K562 (cell line): ENCODE measurements at regions not wholly inside any gene's neighbourhood (a gene's known extent, or its start where the extent isn't known, plus 50 kb on each side); places are given as distances from the start of the nearest gene placed in this dataset.

ENCODE experiments used
- ATAC-seq: fragments of 200-7000 bp; cut with Tn5 transposase; 3 replicates; pipeline ENCODE4 v1.9.1; 2020; ENCODE audit warnings: moderate library complexity
- BruUV-seq: library from RNA; stranded (reverse); fragments of 400-500 nt; replicated peaks from 2 replicates; lab custom pipeline; 2021; lab: Mats Ljungman, UMichigan
- CTCF ChIA-PET: fragments of 300-600 bp; formaldehyde crosslinking; extraction: SDS; loops from one replicate; lab custom pipeline; 2021; ENCODE audit warnings: low intra/inter-chr PET ratio; lab: Yijun Ruan, JAX
- POLR2A ChIA-PET: fragments of 300-600, 350-650 bp; sonication (Branson Sonifier 250); formaldehyde crosslinking; extraction: SDS; loops from one replicate; lab custom pipeline; 2021; ENCODE audit warnings: antibody characterized with exemption, inconsistent platforms; lab: Yijun Ruan, JAX
- DNase-seq, 4 experiments: peaks; one replicate each; pipeline versions ENCODE4 v3.0.0 to v3.0.0-alpha.2; 2011 to 2018; ENCODE audit warnings: low spot score in 3 of 4, mixed read lengths in 3 of 4; ENCODE audit errors: extremely low read depth in 1 of 4
- FAIRE-seq: peaks from 2 replicates; lab custom pipeline; 2011; peaks lifted over from hg19 to GRCh38; lab: Jason Lieb, UNC
- H2AFZ ChIP-seq: 2 replicates; pipeline ENCODE4 v1.6.0; 2011; ENCODE audit warnings: low read depth, low read length, control low read depth, inconsistent platforms
- H3K27ac ChIP-seq: fragments of 200-600 bp; 3 replicates; pipeline ENCODE4 v1.8.0; 2011; ENCODE audit warnings: low read depth, mild to moderate bottlenecking, control low read depth, inconsistent platforms, low read length, moderate library complexity, mixed read lengths; ENCODE audit errors: extremely low read depth
- H3K27me3 ChIP-seq, 2 experiments: fragments of 300-600 bp in 1 of 2; 2 replicates in 1 of 2; 3 replicates in 1 of 2; pipeline versions ENCODE4 v1.6.0 to v1.8.0; 2011; ENCODE audit warnings: inconsistent platforms in 2 of 2, low read length in 2 of 2, mild to moderate bottlenecking in 1 of 2, mixed read lengths in 1 of 2, moderate library complexity in 1 of 2; ENCODE audit not compliant: control insufficient read depth in 2 of 2, insufficient read depth in 2 of 2
- H3K36me3 ChIP-seq: fragments of 300-600 bp; 3 replicates; pipeline ENCODE4 v1.8.0; 2011; ENCODE audit warnings: mild to moderate bottlenecking, low read length, inconsistent platforms; ENCODE audit not compliant: control insufficient read depth, insufficient read depth
- H3K4me1 ChIP-seq, 2 experiments: fragments of 200-600 bp in 1 of 2; replicated peaks in 1 of 2; 2 replicates in 1 of 2; 3 replicates in 1 of 2; pipeline versions ENCODE4 v1.5.1 to v1.8.0; 2011; ENCODE audit warnings: inconsistent platforms in 2 of 2, low read length in 2 of 2, mild to moderate bottlenecking in 1 of 2, mixed read lengths in 1 of 2, moderate library complexity in 1 of 2; ENCODE audit not compliant: control insufficient read depth in 2 of 2, insufficient read depth in 2 of 2
- H3K4me2 ChIP-seq: 2 replicates; pipeline ENCODE4 v1.6.1; 2011; ENCODE audit warnings: low read length, control low read depth, inconsistent platforms, mixed read lengths; ENCODE audit not compliant: insufficient read depth
- H3K4me3 ChIP-seq: fragments of 200-600 bp; sonication (generic), shearing (Covaris generic); 2 replicates; pipeline ENCODE4 v1.5.1; 2016; ENCODE audit warnings: control low read depth, inconsistent platforms
- H3K79me2 ChIP-seq: fragments of 200-600 bp; 3 replicates; pipeline ENCODE4 v1.8.0; 2011; ENCODE audit warnings: low read length, inconsistent platforms; ENCODE audit not compliant: control insufficient read depth, insufficient read depth
- H3K9ac ChIP-seq, 2 experiments: 2 replicates each; pipeline versions ENCODE4 v1.6.0 to v1.6.1; 2011; ENCODE audit warnings: low read depth in 2 of 2, low read length in 2 of 2, control low read depth in 1 of 2, inconsistent platforms in 1 of 2, mild to moderate bottlenecking in 1 of 2, mixed read lengths in 1 of 2; ENCODE audit not compliant: insufficient read depth in 1 of 2
- H3K9me1 ChIP-seq: one replicate; pipeline ENCODE4 v1.6.0; 2011; ENCODE audit warnings: inconsistent platforms, mild to moderate bottlenecking, low read length, moderate library complexity; ENCODE audit not compliant: control insufficient read depth, insufficient read depth
- H3K9me3 ChIP-seq: replicated peaks from 2 replicates; pipeline ENCODE4 v1.5.1; 2011; ENCODE audit warnings: low read depth, low read length, inconsistent platforms; ENCODE audit not compliant: control insufficient read depth, insufficient read depth
- H4K20me1 ChIP-seq: replicated peaks from 2 replicates; pipeline ENCODE4 v1.6.1; 2011; ENCODE audit warnings: low read length, inconsistent platforms, mixed read lengths; ENCODE audit not compliant: control insufficient read depth, insufficient read depth
- BRF1 ChIP-seq: IDR thresholded peaks from 3 replicates; pipeline ENCODE4 v1.6.1; 2011; ENCODE audit warnings: borderline replicate concordance, mild to moderate bottlenecking; ENCODE audit not compliant: insufficient read length; ENCODE audit errors: extremely low read depth
- FOXK2 ChIP-seq, 2 experiments: fragments of 450-650 bp; IDR thresholded peaks in 1 of 2; conservative IDR thresholded peaks in 1 of 2; 2 replicates each; pipeline ENCODE4 v1.6.1; 2016; ENCODE audit warnings: low read depth in 2 of 2, mild to moderate bottlenecking in 1 of 2
- IRF2 ChIP-seq: sonication (generic); formaldehyde crosslinking; IDR thresholded peaks from 2 replicates; pipeline ENCODE4 v1.8.1; 2022; ENCODE audit warnings: mild to moderate bottlenecking, missing genetic modification reagents
- LARP7 ChIP-seq: fragments of 450-650 bp; IDR thresholded peaks from 2 replicates; pipeline ENCODE4 v1.6.1; 2016
- NELFE ChIP-seq: IDR thresholded peaks from 2 replicates; pipeline ENCODE4 v1.6.1; 2011; ENCODE audit warnings: mild to moderate bottlenecking; ENCODE audit not compliant: insufficient read depth, insufficient read length
- NUFIP1 ChIP-seq: fragments of 450-650 bp; IDR thresholded peaks from 2 replicates; pipeline ENCODE4 v1.6.1; 2018; ENCODE audit not compliant: partially characterized antibody
- PML ChIP-seq: IDR thresholded peaks from 2 replicates; pipeline ENCODE4 v1.6.1; 2012; ENCODE audit warnings: low read length, inconsistent platforms
- RBM17 ChIP-seq: fragments of 200-400 bp; formaldehyde crosslinking; IDR thresholded peaks from 2 replicates; pipeline ENCODE4 v1.6.1; 2017; ENCODE audit warnings: low read depth, mild to moderate bottlenecking, low read length, borderline replicate concordance
- SIX5 ChIP-seq, 2 experiments: IDR thresholded peaks; 2 replicates each; pipeline ENCODE4 v1.6.1; 2011; ENCODE audit warnings: low read length in 2 of 2, borderline replicate concordance in 1 of 2, low read depth in 1 of 2, mild to moderate bottlenecking in 1 of 2, moderate library complexity in 1 of 2; ENCODE audit not compliant: insufficient read depth in 1 of 2
- ZNF121 ChIP-seq: sonication (generic); formaldehyde crosslinking; conservative IDR thresholded peaks from 2 replicates; pipeline ENCODE4 v1.8.0; 2022; ENCODE audit warnings: missing genetic modification reagents
- ZNF717 ChIP-seq: fragments of 250-450 bp; sonication (Bioruptor Pico); IDR thresholded peaks from 2 replicates; pipeline ENCODE4 v1.5.0; 2021
- whole genome bisulfite sequencing: fragments of 100-300 bp; shearing (Covaris generic); methylation state at CpG from one replicate; pipeline ENCODE4 v1.1.6; 2016; ENCODE audit warnings: low coverage, mixed read lengths; ENCODE audit not compliant: insufficient coverage; ENCODE audit errors: missing lambda C conversion rate; 5-methylcytosine and 5-hydroxymethylcytosine counted together
- in situ Hi-C: fragments of 300-500 bp; cut with MboI; formaldehyde crosslinking; loops from 4 replicates; pipeline ENCODE4 v1.15.0; 2018; ENCODE audit warnings: inconsistent platforms, mixed read lengths
- intact Hi-C: fragments of 100-400 bp; cut with micrococcal nuclease; formaldehyde crosslinking; loops from 2 replicates; pipeline ENCODE4 v1.14.2; 2022
- TF ChIP-seq, protein P1 (sequence below), 2 experiments: fragments of 450-650 bp; IDR thresholded peaks; 2 replicates each; pipeline ENCODE4 v1.6.1; 2016
- TF ChIP-seq, protein P2 (sequence below): sonication (generic); formaldehyde crosslinking; IDR thresholded peaks from 2 replicates; pipeline ENCODE4 v1.8.1; 2023; ENCODE audit warnings: mild to moderate bottlenecking, missing genetic modification reagents
- TF ChIP-seq, protein P3 (sequence below): fragments of 250-450 bp; sonication (Bioruptor Pico); IDR thresholded peaks from 2 replicates; pipeline ENCODE4 v1.8.0; 2021; ENCODE audit warnings: mild to moderate bottlenecking, moderate library complexity
- TF ChIP-seq, protein P4 (sequence below): fragments of 250-450 bp; sonication (Bioruptor Pico); IDR thresholded peaks from 2 replicates; pipeline ENCODE4 v1.5.0; 2021

DNA sequence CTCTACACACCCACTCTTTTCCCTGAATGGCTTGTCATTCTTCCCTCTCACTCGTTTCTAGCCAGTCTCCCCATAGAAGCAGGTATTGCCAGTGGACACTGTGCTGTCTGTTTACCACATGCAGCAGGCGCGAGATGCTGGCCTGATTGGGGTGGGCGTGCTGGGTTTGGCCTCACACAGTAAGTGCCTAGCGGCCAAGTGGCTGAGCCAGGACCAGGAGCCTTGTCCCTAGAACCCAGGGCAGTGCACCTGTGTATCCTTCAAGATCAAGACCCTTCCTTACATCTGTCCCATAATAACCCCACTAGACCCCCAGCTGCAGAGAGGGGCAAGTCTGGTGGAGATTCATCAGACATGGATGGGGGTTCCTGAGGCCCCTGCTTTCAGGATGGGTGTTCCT lies 112.8 kb upstream of the IRX4 start (continued):
- TF ChIP-seq, protein P1, sequence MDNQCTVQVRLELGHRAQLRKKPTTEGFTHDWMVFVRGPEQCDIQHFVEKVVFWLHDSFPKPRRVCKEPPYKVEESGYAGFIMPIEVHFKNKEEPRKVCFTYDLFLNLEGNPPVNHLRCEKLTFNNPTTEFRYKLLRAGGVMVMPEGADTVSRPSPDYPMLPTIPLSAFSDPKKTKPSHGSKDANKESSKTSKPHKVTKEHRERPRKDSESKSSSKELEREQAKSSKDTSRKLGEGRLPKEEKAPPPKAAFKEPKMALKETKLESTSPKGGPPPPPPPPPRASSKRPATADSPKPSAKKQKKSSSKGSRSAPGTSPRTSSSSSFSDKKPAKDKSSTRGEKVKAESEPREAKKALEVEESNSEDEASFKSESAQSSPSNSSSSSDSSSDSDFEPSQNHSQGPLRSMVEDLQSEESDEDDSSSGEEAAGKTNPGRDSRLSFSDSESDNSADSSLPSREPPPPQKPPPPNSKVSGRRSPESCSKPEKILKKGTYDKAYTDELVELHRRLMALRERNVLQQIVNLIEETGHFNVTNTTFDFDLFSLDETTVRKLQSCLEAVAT (IDR thresholded peaks at IDR 0.05) = no peak

DNA sequence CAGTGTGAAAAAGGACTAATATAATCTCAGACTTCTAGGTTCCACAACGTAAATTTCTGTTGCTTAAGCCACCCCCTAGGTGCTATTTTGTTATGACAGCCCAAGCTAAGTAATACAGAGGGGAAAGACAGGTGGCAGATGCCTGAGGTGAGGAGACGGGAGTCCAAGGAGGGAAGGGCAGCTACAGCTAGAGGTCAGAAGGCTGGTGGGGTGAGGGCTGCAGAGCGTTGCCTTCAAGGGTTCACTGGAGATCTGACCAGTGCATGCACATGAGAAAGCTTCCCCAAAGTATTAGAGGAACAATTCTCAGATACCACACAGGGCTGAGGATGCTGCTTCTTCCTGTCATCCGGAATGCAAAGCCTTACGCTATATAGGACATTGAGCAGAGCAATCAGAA lies 104.7 kb upstream of the IRX4 start:
- Histone ChIP-seq H4K20me1 (no peaks in the 10 kb centered on the region), H3K79me2 (no peaks in the 10 kb centered on the region), H3K4me1 (no peaks in the 10 kb centered on the region), H3K4me2 (no peak overlapping the region), H3K9ac (no peak overlapping the region), H3K9me3 (no peaks in the 10 kb centered on the region), H3K27me3 (peaks cover 5 to 15% of the 10 kb centered on the region in 2 experiments), H3K4me3 (no peak overlapping the region), H3K27ac (no peak overlapping the region), H3K36me3 (no peaks in the 10 kb centered on the region), H2AFZ (no peak overlapping the region), H3K9me1 (no peaks in the 10 kb centered on the region)
- FAIRE-seq (no peak), ATAC-seq (no peak), DNase-seq (no peak)
- POLR2A ChIA-PET = interaction anchor here (0.6 kb wide), 1 partner anchor 46 kb away, joined by 4 read pairs; no protein-coding TSS in a partner anchor
- TF ChIP-seq NUFIP1 (no peak), FOXK2 (conservative IDR thresholded peaks at IDR 0.05 in 1 of 2, IDR thresholded peaks at IDR 0.05 in 1 of 2; ENCODE audit: low read depth in 2 of 2) (no peak), PML (no peak), RBM17 (no peak), NELFE (no peak), SIX5 (IDR thresholded peaks at IDR 0.05; ENCODE audit: borderline replicate concordance in 1 of 2, insufficient read depth in 1 of 2, low read depth in 1 of 2, low read length in 2 of 2) (no peak), BRF1 (no peak), ZNF121 (no peak), ZNF717 (CRISPR knock-in tag) (no peak), LARP7 (no peak), IRF2 (CRISPR knock-in tag) (no peak)
- TF ChIP-seq, protein P2, sequence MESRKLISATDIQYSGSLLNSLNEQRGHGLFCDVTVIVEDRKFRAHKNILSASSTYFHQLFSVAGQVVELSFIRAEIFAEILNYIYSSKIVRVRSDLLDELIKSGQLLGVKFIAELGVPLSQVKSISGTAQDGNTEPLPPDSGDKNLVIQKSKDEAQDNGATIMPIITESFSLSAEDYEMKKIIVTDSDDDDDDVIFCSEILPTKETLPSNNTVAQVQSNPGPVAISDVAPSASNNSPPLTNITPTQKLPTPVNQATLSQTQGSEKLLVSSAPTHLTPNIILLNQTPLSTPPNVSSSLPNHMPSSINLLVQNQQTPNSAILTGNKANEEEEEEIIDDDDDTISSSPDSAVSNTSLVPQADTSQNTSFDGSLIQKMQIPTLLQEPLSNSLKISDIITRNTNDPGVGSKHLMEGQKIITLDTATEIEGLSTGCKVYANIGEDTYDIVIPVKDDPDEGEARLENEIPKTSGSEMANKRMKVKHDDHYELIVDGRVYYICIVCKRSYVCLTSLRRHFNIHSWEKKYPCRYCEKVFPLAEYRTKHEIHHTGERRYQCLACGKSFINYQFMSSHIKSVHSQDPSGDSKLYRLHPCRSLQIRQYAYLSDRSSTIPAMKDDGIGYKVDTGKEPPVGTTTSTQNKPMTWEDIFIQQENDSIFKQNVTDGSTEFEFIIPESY = no peak
- TF ChIP-seq, protein P3, sequence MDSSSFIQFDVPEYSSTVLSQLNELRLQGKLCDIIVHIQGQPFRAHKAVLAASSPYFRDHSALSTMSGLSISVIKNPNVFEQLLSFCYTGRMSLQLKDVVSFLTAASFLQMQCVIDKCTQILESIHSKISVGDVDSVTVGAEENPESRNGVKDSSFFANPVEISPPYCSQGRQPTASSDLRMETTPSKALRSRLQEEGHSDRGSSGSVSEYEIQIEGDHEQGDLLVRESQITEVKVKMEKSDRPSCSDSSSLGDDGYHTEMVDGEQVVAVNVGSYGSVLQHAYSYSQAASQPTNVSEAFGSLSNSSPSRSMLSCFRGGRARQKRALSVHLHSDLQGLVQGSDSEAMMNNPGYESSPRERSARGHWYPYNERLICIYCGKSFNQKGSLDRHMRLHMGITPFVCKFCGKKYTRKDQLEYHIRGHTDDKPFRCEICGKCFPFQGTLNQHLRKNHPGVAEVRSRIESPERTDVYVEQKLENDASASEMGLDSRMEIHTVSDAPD (CRISPR knock-in tag) = no peak
- TF ChIP-seq, protein P4, sequence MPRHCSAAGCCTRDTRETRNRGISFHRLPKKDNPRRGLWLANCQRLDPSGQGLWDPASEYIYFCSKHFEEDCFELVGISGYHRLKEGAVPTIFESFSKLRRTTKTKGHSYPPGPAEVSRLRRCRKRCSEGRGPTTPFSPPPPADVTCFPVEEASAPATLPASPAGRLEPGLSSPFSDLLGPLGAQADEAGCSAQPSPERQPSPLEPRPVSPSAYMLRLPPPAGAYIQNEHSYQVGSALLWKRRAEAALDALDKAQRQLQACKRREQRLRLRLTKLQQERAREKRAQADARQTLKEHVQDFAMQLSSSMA = no peak
- intact Hi-C loops (no loop called here), in situ Hi-C loops (no loop called here)
- no TSS peak for BruUV-seq
- WGBS = 0% methylated on average over 5 of the region's 5 CpGs
- CTCF ChIA-PET = no interaction called here
